IMR-90 (cell line): ENCODE measurements at regions not wholly inside any gene's neighbourhood (a gene's known extent, or its start where the extent isn't known, plus 50 kb on each side); places are given as distances from the start of the nearest gene placed in this dataset.

Experiments
- BHLHE40 ChIP-seq: fragments of 150-350 bp; IDR thresholded peaks from 2 replicates; pipeline ENCODE4 v1.6.1; 2016; ENCODE audit warnings: mild to moderate bottlenecking, low read depth, low read length
- CEBPB ChIP-seq: IDR thresholded peaks from 2 replicates; pipeline ENCODE4 v1.6.1; 2012; ENCODE audit warnings: low read depth, low read length, improper control_type of control experiment
- CTCF ChIP-seq: conservative IDR thresholded peaks from 2 replicates; pipeline ENCODE4 v1.5.1; 2012; ENCODE audit warnings: mild to moderate bottlenecking, low read depth, low read length, improper control_type of control experiment
- MXI1 ChIP-seq: IDR thresholded peaks from 2 replicates; pipeline ENCODE4 v1.6.1; 2012; ENCODE audit warnings: low read depth, mild to moderate bottlenecking, low read length, moderate library complexity, borderline replicate concordance
- RAD21 ChIP-seq: IDR thresholded peaks from 2 replicates; pipeline ENCODE4 v1.6.1; 2012; ENCODE audit warnings: low read length, improper control_type of control experiment
- RCOR1 ChIP-seq: IDR thresholded peaks from 2 replicates; pipeline ENCODE4 v1.6.1; 2012; ENCODE audit warnings: mild to moderate bottlenecking, low read length, improper control_type of control experiment; ENCODE audit not compliant: insufficient replicate concordance
- RFX5 ChIP-seq: IDR thresholded peaks from 2 replicates; pipeline ENCODE4 v1.8.0; 2012; ENCODE audit warnings: low read depth, mild to moderate bottlenecking, low read length, moderate library complexity
- SMC3 ChIP-seq: fragments of 150-350 bp; IDR thresholded peaks from 2 replicates; pipeline ENCODE4 v1.6.1; 2016; ENCODE audit warnings: low read depth, mild to moderate bottlenecking, antibody characterized with exemption, low read length, moderate library complexity

- TF ChIP-seq SMC3 (no peak), CTCF (no peak), RAD21 (no peak), CEBPB (no peak), RFX5 (no peak), BHLHE40 (no peak), MXI1 (no peak), RCOR1 (no peak)
Observed at GRCh38 chr10:44564361-44564760, 179.5 kb upstream of the CXCL12 start.
